CD14-positive monocyte (primary cell): ENCODE measurements at regions not wholly inside any gene's neighbourhood (a gene's known extent, or its start where the extent isn't known, plus 50 kb on each side); places are given as distances from the start of the nearest gene placed in this dataset.

Experiments
- DNase-seq, 3 donors: peaks; one replicate each; pipeline ENCODE4 v3.0.0-alpha.2; 2011 to 2022
- H2AFZ ChIP-seq: 2 replicates; pipeline ENCODE4 v1.6.0; 2012; ENCODE audit warnings: mild to moderate bottlenecking, low read depth, low read length, inconsistent platforms; ENCODE audit not compliant: insufficient read depth, poor library complexity, severe bottlenecking
- H3K27ac ChIP-seq, 2 donors: 1 replicate in 1 of 2; 2 replicates in 1 of 2; pipeline ENCODE4 v1.5.1; 2012 to 2013; ENCODE audit warnings: low read length in 2 of 2, control low read depth in 1 of 2, inconsistent platforms in 1 of 2, low read depth in 1 of 2, mild to moderate bottlenecking in 1 of 2
- H3K27me3 ChIP-seq, 2 donors: one replicate each; pipeline versions ENCODE4 v1.6.0 to v1.6.1; 2011 to 2013; ENCODE audit warnings: low read length in 2 of 2; ENCODE audit not compliant: control insufficient read depth in 2 of 2, insufficient read depth in 2 of 2
- H3K36me3 ChIP-seq, 2 donors: replicated peaks in 1 of 2; 1 replicate in 1 of 2; 2 replicates in 1 of 2; pipeline versions ENCODE4 v1.5.1 to v1.6.1; 2012 to 2013; ENCODE audit warnings: low read length in 2 of 2, control low read depth in 1 of 2, inconsistent platforms in 1 of 2, mild to moderate bottlenecking in 1 of 2; ENCODE audit not compliant: insufficient read depth in 2 of 2, control insufficient read depth in 1 of 2
- H3K4me1 ChIP-seq, 2 donors: 1 replicate in 1 of 2; 2 replicates in 1 of 2; pipeline versions ENCODE4 v1.5.1 to v1.6.1; 2012 to 2013; ENCODE audit warnings: low read length in 2 of 2, control low read depth in 1 of 2, inconsistent platforms in 1 of 2, mild to moderate bottlenecking in 1 of 2, moderate library complexity in 1 of 2; ENCODE audit not compliant: insufficient read depth in 2 of 2, control insufficient read depth in 1 of 2
- H3K4me2 ChIP-seq: replicated peaks from 2 replicates; pipeline ENCODE3; 2012; ENCODE audit warnings: low read length, moderate library complexity, mild to moderate bottlenecking; ENCODE audit not compliant: poor library complexity, severe bottlenecking; ENCODE audit errors: extremely low read depth
- H3K4me3 ChIP-seq, 3 experiments: fragments of 200-600 bp in 1 of 3; sonication (generic) in 1 of 3; replicated peaks in 1 of 3; 1 replicate in 2 of 3; 2 replicates in 1 of 3; pipeline ENCODE4 v1.5.1; 2011 to 2013; ENCODE audit warnings: low read length in 3 of 3, mild to moderate bottlenecking in 3 of 3, control low read depth in 2 of 3, low read depth in 2 of 3, inconsistent platforms in 1 of 3, moderate library complexity in 1 of 3
- H3K79me2 ChIP-seq: 2 replicates; pipeline ENCODE4 v1.6.0; 2012; ENCODE audit warnings: mild to moderate bottlenecking, control low read depth, inconsistent platforms, low read length, moderate library complexity; ENCODE audit not compliant: insufficient read depth
- H3K9ac ChIP-seq: 2 replicates; pipeline ENCODE4 v1.6.0; 2017; ENCODE audit warnings: low read length, mild to moderate bottlenecking; ENCODE audit not compliant: insufficient read depth, poor library complexity, severe bottlenecking
- H3K9me3 ChIP-seq, 2 donors: replicated peaks in 1 of 2; 1 replicate in 1 of 2; 2 replicates in 1 of 2; pipeline versions ENCODE4 v1.5.1 to v1.6.1; 2012 to 2013; ENCODE audit warnings: low read length in 2 of 2, control low read depth in 1 of 2; ENCODE audit not compliant: control insufficient read depth in 1 of 2, insufficient read depth in 1 of 2
- H4K20me1 ChIP-seq: 2 replicates; pipeline ENCODE4 v1.6.0; 2012; ENCODE audit warnings: mild to moderate bottlenecking, low read length, control low read depth, moderate library complexity; ENCODE audit not compliant: insufficient read depth
- H3K27ac Mint-ChIP-seq, 7 donors: one replicate each; pipeline ENCODE4 v1.8.0; 2020; ENCODE audit warnings: mild to moderate bottlenecking in 7 of 7, mixed read lengths in 7 of 7, moderate library complexity in 6 of 7, inconsistent platforms in 2 of 7
- H3K27me3 Mint-ChIP-seq, 3 donors: one replicate each; pipeline ENCODE4 v1.8.0; 2021 to 2022; ENCODE audit warnings: low read depth in 3 of 3, mild to moderate bottlenecking in 3 of 3, mixed read lengths in 3 of 3, moderate library complexity in 3 of 3, inconsistent platforms in 1 of 3
- H3K36me3 Mint-ChIP-seq, 2 donors: one replicate each; pipeline ENCODE4 v1.8.0; 2020; ENCODE audit warnings: mixed read lengths in 2 of 2, inconsistent platforms in 1 of 2, mild to moderate bottlenecking in 1 of 2
- H3K4me1 Mint-ChIP-seq: one replicate; pipeline ENCODE4 v1.8.0; 2020; ENCODE audit warnings: mild to moderate bottlenecking, mixed read lengths
- H3K4me3 Mint-ChIP-seq, 2 donors: one replicate each; pipeline ENCODE4 v1.8.0; 2020; ENCODE audit warnings: mild to moderate bottlenecking in 2 of 2, mixed read lengths in 2 of 2, moderate library complexity in 1 of 2
- H3K9me3 Mint-ChIP-seq, 7 donors: one replicate each; pipeline ENCODE4 v1.8.0; 2020 to 2022; ENCODE audit warnings: mixed read lengths in 7 of 7, mild to moderate bottlenecking in 6 of 7, moderate library complexity in 6 of 7, inconsistent platforms in 2 of 7
- CTCF ChIP-seq: fragments of 200-600 bp; IDR thresholded peaks from one replicate; pipeline ENCODE4 v1.8.0; 2022; ENCODE audit warnings: antibody characterized with exemption, mild to moderate bottlenecking
- WGBS: methylation state at CpG from one replicate; pipeline ENCODE4 v1.1.5; 2013; ENCODE audit warnings: missing lambda C conversion rate; ENCODE audit not compliant: insufficient coverage; 5-methylcytosine and 5-hydroxymethylcytosine counted together
- intact Hi-C, 2 donors: fragments of 100-400 bp; cut with micrococcal nuclease; formaldehyde crosslinking; loops; one replicate each; pipeline versions ENCODE4 v1.15.0 to v1.15.1; 2023

- Mint-ChIP-seq H3K4me3 (no peak overlapping the region), H3K4me1 (no peaks in the 10 kb centered on the region), H3K27ac (no peak overlapping the region), H3K9me3 (peaks cover 0 to 4% (median 0%) of the 10 kb centered on the region in 7 donors), H3K36me3 (no peaks in the 10 kb centered on the region), H3K27me3 (no peaks in the 10 kb centered on the region)
- H4K20me1 ChIP-seq, result no peaks in the 10 kb centered on the region
- H3K79me2 ChIP-seq, result no peaks in the 10 kb centered on the region
- H3K36me3 ChIP-seq, result no peaks in the 10 kb centered on the region
- no peak for TF ChIP-seq CTCF
- H3K27ac ChIP-seq, result no peak overlapping the region
- no peaks in the 10 kb centered on the region for H3K4me1 ChIP-seq
- no peaks in the 10 kb centered on the region for H3K9me3 ChIP-seq
- H2AFZ ChIP-seq, result no peak overlapping the region
- H3K4me3 ChIP-seq, result no peak overlapping the region
- intact Hi-C loops, result no loop called here
- no peaks in the 10 kb centered on the region for H3K27me3 ChIP-seq
- H3K4me2 ChIP-seq, result no peak overlapping the region
- no peak for DNase-seq
- no peak overlapping the region for H3K9ac ChIP-seq
Observed at GRCh38 chrX:129161108-129161507, 362.2 kb downstream of the SMARCA1 start.

- Mint-ChIP-seq H3K4me1 (no peaks in the 10 kb centered on the region), H3K4me3 (no peak overlapping the region), H3K27me3 (no peaks in the 10 kb centered on the region), H3K9me3 (peaks cover 0 to 4% (median 0%) of the 10 kb centered on the region in 7 donors), H3K36me3 (no peaks in the 10 kb centered on the region), H3K27ac (no peak overlapping the region)
- Histone ChIP-seq H3K4me3 (no peak overlapping the region), H3K9me3 (no peaks in the 10 kb centered on the region), H2AFZ (no peak overlapping the region), H3K36me3 (no peaks in the 10 kb centered on the region), H3K4me1 (no peaks in the 10 kb centered on the region), H4K20me1 (no peaks in the 10 kb centered on the region), H3K27ac (no peak overlapping the region), H3K4me2 (no peak overlapping the region), H3K27me3 (no peaks in the 10 kb centered on the region), H3K9ac (no peak overlapping the region), H3K79me2 (no peaks in the 10 kb centered on the region)
- intact Hi-C loops, result no loop called here
- no peak for DNase-seq
- no CpG with 5 or more reads among the region's 2 CpGs for whole genome bisulfite sequencing
- no peak for TF ChIP-seq CTCF
Observed at GRCh38 chrX:129158505-129158904, 364.8 kb downstream of the SMARCA1 start.
